ENCODE measurements at regions not wholly inside any gene's neighbourhood (a gene's known extent, or its start where the extent isn't known, plus 50 kb on each side); places are given as distances from the start of the nearest gene placed in this dataset.

DNA sequence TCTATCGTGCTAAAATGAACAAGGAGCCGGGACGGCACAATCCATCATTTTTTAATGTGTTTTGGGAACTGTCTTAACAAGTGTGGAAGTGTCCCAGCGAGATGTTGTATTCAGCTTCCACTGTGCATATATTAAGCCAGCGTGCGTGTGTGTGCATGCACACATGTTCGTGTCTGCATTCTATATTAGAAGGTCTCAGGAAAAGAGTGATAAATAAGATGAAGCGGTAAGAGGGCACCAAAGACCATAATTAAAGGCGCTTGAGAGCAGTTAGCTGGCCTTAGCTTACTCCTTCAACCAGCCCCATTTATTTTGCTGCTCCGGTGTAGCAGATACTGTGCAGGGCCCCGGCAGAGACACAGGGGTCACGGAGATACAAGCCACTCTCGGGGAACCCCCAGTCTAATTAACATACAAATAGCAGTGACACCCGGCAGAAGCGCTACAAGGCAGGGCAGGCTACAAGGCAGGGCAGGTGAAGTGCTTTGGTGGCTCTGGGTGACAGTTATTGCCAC lies 206.5 kb upstream of the RREB1 start:
- DNase-seq (ENCODE audit: low read depth, low spot score) = no peak
- H3K27ac ChIP-seq = peak overlapping the region; percentile 48

DNA sequence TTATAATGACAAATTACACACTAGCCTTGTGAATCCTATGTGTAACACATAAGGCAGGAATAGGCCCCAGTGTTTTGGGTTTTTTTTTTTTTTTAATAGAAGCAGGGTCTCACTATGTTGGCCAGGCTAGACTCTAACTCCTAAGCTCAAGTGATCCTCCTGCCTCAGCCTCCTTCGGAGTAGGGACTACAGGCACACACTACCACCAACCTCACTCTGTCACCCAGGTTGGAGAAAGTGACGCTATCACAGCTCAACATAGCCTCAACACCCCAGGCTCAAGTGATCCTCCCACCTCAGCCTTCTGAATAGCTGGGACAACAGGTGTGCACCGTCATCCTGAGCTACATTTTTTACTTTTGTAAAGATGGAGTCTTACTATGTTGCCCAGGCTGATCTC lies 205.8 kb upstream of the RREB1 start:
- H3K27ac ChIP-seq = no peak overlapping the region
- DNase-seq (ENCODE audit: low read depth, low spot score) = no peak

DNA sequence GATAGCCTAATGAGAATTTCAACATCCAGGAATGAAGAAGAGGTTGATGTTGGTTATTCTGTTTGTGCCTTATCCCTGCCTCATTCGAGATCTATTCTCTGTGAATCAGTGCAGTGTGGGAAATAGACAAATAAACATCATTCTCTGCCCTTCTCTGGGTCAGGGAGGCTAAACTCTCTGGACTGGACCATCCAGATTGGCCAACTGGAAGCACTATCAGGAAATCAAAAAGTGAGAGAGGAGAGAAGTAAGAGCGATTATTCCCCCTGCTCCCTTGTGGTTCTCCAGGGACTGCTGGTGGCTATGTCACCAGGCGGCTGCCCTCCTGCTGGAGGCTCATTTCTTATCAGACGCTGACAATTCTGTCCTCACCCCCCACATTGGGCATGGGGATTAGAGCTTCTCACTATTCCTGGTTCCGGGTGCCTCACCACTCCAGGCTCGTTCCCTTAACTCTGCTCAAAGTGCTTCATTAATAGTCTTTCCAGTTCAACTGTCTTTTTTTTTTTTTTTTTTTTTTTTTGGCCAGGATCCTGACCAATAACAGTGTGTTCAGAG lies 201.7 kb upstream of the RREB1 start:
- H3K27ac ChIP-seq = no peak overlapping the region
- no peak for DNase-seq (ENCODE audit: low read depth, low spot score)

DNA sequence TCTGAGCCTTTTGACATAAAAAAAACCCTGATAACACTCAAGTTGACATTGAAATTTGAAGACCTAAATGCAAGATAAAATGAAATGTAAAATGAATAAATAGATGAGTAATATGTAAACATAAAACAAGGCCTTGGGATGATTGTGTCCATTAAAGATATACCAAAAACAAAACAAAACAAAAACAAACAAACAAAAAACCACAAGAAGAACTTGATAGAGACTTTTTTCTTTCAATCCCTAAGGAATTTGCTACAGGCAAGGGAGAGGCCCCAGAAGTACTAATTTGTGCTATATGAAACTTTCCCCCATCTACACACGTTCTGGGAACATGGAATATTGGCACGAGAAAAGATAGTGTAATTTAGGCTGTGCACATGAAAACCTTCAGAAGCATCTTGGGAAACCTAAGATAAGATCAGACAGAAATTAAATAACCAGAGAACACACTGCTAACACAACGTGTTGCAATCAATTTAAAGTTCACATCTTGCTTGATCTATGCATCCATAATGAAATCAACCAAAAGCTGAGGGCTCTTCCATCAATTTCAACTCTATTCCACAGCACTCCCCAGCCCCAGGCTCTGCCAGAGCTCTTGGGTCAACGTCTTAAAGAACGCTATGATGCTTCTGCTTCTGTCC lies 201.1 kb upstream of the RREB1 start:
- no peak for DNase-seq (ENCODE audit: low read depth, low spot score)
- H3K27ac ChIP-seq = no peak overlapping the region

DNA sequence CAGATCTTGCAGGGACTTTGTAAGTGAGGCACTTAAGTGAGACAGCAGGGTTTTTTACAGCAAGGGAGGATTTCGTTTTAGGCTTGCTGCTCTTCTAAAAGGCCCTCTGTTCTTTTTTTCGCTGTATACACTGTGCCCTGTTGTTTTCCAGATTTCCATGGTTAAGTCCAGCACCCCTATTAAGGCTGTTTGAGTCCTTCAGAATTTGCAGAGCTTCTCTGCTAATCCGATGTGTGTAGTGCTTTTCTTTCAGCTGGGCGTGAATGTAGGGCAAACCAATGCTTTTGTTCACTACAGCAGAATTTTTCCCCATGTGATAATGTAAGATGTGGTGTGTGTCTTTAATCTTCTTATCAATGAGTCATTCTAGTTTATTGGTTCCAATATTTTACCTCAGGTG lies 200.5 kb upstream of the RREB1 start:
- DNase-seq (ENCODE audit: low read depth, low spot score) = no peak
- no peak overlapping the region for H3K27ac ChIP-seq

DNA sequence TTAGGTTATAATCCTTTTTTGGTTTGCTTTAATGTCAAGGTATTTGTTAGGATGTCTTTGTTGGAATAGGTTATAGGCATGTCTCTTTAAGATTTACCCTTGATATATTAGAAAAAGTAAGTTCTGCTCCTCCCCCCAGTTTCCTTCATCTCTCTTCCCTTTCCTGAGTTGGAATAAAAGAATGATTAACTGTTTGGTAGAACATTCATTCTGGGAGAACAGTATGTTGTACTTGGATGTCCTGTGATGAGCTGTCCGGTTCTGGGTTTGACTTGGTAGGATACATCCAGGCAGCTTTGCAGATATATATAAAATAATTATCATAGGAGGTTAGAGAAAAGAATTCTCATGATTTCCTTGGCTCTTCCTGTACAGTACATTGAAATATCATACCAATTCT lies 199.6 kb upstream of the RREB1 start:
- DNase-seq (ENCODE audit: low read depth, low spot score) = no peak
- H3K27ac ChIP-seq = no peak overlapping the region

DNA sequence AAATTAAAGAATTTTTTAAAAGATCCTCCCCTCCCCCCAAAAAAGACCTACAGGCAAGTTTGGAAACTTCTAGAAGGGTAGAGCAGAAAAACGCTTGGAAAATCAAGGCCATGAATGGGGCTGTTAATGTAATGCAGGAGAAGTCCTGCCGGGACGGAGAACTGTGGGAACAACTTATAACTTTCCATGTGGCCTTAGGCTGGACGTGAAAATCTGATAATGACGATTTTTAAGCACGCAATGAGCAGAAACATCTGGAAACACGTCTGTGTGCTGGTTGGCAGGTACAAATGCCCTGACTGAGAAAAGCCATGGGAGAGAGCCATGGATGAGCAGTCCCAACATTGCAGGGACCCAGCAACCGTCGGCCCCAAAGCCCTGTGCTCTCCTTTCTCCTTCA lies 198.7 kb upstream of the RREB1 start:
- no peak for DNase-seq (ENCODE audit: low read depth, low spot score)
- no peak overlapping the region for H3K27ac ChIP-seq

DNA sequence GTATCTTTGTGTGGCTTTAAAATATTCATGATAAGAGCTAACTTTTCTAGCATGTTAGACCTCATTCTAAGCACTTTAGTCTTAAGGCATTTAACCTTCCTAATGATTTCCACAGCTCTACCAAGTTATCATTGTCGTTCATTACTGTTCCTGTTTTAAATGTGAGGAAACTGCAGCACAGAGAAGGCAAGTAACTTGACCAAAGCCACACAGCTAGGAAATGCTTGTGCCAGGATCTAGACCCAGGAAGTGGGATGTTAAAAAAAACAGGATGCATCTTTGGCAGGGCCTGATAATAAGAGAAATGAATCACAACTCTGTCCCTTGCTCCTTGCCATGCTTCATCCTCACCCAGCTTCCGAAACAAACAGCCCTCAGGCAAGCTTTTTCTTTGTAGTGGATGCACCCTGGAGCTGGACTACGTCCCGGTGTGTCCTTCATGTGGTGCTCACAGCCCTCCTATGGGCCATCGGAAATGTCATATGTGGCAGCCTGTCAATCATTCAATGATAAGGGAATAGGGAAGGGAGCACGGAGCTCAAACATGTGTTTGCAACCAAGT lies 196.9 kb upstream of the RREB1 start:
- no peak overlapping the region for H3K27ac ChIP-seq

DNA sequence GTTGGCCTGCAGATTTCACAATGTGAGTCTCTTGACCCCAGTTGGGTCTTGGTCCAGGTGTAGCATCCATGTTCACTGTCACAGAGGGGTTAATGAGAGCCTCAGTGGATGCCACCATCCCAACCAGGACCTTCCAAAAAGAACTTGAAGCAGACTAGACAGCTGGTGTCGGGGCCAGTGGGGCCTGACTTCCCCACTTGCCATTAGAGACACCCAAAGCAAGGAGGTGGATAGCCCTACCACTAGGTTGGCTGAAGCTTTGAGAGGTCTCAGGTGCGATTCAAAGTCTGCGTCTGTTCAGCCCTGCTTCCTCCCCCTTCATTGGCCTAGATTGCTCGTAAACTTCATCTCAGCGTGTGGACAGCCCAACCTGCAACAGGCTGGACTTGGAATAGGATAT lies 196.4 kb upstream of the RREB1 start:
- no peak for DNase-seq (ENCODE audit: low read depth, low spot score)
- no peak overlapping the region for H3K27ac ChIP-seq

More for the DNA sequence above, 196.9 kb upstream of the RREB1 start:
- DNase-seq (ENCODE audit: low read depth, low spot score) = no peak

DNA sequence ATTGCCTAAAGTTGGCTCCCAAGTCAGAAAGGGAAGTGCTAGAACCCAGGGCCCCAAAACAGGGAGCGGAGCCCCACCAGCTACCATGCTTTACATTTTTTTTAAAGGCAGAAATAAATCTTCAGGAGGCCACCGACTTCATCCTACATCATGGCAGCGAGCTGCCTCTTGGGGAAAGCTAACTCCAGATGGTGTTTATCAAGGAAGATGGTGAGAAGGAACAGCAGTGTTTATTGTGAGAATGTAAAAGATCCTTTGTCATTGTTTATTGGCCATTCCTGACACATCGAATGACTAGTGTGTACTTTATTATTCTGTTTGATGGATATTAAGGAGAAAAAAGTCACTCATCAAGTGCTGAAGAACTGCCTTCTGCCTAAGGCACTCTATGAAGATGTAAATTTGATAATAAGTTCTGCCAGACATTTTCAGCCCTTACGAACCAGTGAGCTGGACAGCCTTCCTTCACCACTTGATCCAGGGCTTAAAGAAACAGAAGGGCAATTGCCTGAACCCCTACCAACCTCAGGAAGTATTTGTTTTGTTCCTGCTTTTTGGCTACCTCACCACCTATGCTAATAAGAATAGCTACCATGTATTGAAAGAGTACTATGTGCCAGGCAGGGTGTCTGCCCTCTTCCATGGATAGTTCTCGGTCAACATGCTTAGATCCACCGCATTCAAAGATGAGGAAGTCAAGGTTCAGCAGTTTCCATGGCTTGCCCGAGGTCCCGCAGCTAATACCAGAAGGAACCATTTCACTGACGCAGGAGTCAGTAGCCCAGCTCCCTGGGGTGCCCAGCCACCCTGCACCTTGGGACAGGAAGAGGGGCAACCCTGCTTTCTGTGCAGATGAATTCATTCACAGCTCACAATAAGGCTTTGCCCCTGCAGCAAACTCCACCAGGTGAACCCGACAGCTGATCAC lies 194.7 kb upstream of the RREB1 start:
- no peak overlapping the region for H3K27ac ChIP-seq
- DNase-seq (ENCODE audit: low read depth, low spot score) = no peak

DNA sequence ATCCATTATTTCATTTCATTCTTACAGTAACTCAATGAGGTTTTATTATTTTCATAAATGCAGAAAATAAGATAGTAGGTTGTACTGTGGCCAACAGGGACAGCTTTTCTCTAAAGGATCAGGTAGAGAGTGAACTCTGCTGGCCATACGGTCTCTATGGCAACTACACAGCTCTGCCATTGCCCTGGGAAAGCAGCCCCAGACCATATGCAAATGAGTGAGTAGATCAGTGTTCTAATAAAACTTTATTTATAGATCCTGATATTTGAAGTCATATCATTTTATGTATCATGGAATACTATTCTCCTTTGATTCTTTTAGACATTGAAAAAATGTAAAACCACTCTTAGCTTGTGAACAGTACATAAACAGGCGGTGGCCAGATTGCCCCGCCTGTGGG lies 192.5 kb upstream of the RREB1 start:
- no peak for DNase-seq (ENCODE audit: low read depth, low spot score)
- no peak overlapping the region for H3K27ac ChIP-seq

DNA sequence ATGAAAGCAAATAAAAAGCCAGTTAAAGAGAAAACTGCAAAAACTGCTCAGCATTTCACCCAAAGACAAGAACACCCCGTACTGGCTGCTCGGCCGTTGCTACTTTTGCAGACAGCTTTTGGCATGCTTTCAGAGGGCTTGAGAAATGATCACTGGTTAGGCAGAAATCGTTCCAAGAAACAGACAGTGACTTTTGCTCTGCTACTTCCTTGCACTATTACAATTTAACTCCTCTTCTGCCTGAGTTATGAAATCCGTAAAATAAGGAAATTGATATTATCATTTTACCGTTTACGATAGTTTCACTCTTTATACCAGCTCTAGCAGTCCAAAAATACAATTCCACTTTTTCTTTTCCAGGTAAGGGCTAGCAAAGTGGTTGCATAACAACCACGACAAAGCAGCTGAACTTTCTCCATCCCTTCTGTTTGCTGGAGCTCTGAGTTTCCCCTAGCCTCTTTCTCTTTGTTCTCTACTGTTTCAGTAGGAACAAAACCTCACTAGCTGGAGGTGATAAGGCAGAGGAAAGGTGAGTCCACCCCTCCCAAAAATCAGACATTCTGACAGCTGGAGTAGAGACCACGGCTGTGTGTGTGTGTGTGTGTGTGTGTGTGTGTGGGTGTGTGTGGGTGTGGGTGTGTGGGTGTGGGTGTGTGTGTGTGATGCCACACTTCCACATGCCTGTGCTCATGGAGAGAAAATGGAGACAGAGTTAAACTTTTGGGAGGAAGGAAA lies 191.8 kb upstream of the RREB1 start:
- no peak overlapping the region for H3K27ac ChIP-seq
- no peak for DNase-seq (ENCODE audit: low read depth, low spot score)

DNA sequence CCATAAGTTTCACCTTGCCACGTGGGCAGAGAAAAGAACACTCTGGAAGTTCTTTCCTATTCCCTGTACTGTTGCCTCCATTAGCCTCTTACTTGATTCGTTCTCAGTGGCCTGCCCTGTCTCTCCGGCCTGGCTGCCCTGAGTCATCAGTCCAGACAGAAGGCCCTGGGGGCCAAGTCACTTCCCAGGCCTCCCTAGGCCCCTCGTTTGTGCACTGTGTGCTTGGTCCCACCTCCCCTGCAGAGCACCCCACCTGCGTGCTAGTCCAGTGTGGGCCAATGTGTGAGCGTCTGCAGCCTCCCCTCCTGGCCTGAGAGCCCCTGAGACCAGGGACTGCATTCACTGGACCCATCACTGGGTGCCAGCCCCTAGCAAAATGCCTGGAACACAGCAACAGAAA lies 191.2 kb upstream of the RREB1 start:
- no peak overlapping the region for H3K27ac ChIP-seq
- DNase-seq (ENCODE audit: low read depth, low spot score) = no peak

DNA sequence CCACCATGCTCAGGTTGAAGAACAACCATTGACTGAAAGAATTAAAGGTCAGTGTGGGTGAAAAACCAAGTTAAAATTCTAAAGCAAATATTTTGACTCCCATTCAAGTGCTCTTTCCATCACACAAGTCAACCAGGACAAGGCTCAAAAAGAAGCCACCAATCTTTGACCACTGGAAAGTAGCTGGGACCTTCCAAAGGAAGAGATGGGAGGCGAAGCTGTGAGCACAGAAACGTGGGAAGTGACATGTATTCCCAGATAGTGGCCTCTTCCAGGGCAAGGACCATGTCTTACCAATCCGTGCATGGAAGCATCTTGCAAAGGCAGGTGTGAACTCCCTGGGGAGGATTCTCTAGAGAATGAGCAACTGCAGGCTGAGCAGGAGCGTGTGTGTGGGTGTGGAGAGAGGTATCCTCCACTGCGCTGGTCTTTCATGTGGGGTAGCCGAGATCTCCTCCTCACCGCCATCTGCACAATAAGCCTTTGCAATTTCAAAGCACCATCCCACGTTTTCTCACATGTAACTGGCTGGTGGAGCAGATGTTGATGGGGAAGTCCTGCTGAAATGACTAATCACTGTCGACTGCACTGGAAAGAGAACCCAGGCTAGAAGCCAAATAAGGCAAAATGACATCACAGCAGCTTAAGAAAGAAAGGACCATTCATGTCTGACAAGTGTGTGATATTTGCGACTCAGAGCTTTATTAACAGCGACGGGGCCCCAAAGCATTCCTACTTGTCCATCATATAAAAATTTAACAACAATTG lies 189.4 kb upstream of the RREB1 start:
- DNase-seq (ENCODE audit: low read depth, low spot score) = peak; percentile 62
- no peak overlapping the region for H3K27ac ChIP-seq

DNA sequence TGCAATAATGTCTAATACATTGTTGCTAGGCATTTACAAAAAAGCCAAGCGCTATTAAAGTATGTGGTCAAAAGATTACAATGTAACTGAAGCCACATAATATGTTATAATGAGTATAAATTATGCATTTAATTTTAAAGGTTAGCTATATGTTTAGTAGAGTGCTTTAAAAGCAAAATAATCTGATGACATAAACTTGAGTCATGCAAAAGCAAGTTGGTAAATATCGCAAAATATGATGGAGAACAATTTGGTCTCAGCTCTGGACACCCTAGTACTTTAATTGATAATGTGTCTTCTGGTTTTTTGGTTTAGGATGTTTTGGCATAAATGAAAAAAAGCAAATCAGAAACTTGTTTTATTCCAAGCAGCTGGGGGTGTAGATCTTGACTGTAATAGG lies 188.6 kb upstream of the RREB1 start:
- no peak overlapping the region for H3K27ac ChIP-seq
- no peak for DNase-seq (ENCODE audit: low read depth, low spot score)

DNA sequence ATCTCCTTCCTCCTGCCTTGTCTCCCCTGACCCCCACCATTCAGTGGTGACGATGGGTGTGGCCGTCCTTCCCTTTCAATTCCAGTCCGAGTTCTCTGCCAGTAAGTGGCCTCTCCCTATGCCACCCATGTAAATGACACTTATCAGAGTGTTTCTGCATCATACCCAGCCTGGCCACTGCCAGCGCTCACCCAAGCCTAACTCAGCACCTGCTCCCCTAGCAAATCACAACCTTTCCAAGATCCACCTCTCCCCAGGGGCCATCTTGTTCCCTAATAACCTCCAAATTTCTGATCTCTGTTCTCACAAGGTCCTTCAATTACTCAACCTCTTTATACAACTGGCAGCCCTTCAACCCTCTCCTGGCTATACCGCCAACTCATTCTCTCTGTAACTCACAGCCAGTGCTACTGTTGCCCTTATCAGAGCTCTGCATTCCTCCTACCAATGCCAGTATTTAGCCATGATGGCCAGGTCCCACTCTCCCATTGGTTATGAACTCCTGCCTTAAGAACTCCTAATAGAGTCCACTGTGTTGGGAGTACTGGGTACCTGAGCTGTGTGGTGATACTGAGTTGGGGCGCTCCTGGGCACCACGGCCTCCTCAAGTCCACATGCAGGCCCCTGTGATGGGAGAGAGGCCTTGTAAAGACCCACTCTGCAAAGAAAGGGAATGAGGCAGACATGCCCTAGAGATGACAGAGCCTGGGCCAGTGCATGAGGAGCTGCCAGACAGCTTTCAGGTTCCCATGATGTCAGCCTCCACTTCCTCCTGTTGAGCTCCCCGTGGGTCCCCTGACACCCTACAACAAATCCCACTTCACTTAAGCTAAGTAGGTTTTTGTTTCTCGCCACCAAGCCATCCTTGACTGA lies 187.4 kb upstream of the RREB1 start:
- no peak for DNase-seq (ENCODE audit: low read depth, low spot score)
- no peak overlapping the region for H3K27ac ChIP-seq

DNA sequence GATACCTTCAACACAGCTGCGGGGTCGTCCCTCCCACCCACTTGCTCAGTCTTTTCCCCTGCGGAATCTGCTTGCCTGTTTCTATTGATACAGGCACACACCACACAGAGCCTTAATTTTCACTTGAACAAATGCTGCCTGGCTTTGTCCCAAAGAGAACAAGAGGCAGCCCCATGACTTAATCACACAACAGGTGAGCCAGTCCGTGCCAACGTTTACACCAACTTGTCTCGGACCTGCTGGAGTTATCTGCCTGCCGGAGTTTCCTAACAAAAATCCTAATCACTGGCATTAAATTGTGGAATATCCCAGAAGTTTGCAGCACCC lies 186.8 kb upstream of the RREB1 start:
- H3K27ac ChIP-seq = no peak overlapping the region
- no peak for DNase-seq (ENCODE audit: low read depth, low spot score)

DNA sequence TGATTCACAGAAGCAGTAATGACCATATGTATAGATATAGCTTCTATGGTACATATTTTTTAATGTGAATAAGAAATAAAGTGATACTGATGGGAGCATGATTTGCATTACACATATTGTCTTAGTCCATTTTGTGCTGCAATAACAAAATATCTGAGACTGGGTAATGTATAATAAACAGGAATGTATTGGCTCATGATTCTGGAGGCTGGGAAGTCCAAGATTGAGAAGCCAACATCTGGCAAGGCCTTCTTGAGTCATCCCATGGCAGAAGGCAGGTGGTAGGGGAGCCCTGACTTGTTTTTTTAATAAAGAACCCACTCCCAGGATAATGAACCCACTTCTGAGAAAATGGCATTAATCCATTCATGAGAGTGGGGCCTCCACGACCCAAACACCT lies 185.6 kb upstream of the RREB1 start:
- DNase-seq (ENCODE audit: low read depth, low spot score) = no peak
- no peak overlapping the region for H3K27ac ChIP-seq

DNA sequence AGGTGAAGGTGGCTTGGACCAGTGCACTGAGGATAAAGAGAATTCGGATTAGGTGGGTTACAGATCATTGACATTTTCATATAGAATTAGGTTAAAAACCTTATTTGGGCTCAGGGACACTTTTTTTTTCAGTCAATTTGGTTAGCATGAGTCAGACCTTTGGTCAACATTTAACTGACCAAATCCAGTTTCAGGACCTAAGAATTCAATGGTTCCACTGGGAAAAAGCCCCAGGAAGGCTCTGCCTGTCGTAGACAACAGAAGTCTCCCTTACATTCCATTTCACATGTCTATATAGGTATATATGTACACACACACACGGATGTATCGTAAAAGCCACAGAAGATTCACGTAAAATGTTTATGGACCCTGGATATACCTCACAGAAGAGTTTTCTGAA lies 184.2 kb upstream of the RREB1 start:
- no peak overlapping the region for H3K27ac ChIP-seq
- DNase-seq (ENCODE audit: low read depth, low spot score) = no peak

Data from epithelial cell of prostate (primary cell).